Activated T-helper 17 cell treated with anti-CD3 and anti-CD28 coated beads, Interleukin-2, amount 50 U/mL, for 72 hours (primary cell): ENCODE measurements at regions not wholly inside any gene's neighbourhood (a gene's known extent, or its start where the extent isn't known, plus 50 kb on each side); places are given as distances from the start of the nearest gene placed in this dataset.
"Not testable (repeated sequence)": the region's sequence is repeated elsewhere in the genome, so short reads cannot be mapped to it uniquely, and the experiment has no call there.

Experiments used
- ATAC-seq: fragments of 150-1000 bp; cut with Tn5 transposase; replicated peaks from 2 replicates; pipeline ENCODE4 v1.10.0; 2021; ENCODE audit warnings: mild to moderate bottlenecking, moderate library complexity
- H3K27ac Mint-ChIP-seq: one replicate; pipeline ENCODE4 v1.8.0; 2022; ENCODE audit warnings: mixed read lengths
- H3K27me3 Mint-ChIP-seq: one replicate; pipeline ENCODE4 v1.8.0; 2022; ENCODE audit warnings: mixed read lengths
- H3K36me3 Mint-ChIP-seq: one replicate; pipeline ENCODE4 v1.8.0; 2022; ENCODE audit warnings: low read depth, mild to moderate bottlenecking, mixed read lengths
- H3K4me1 Mint-ChIP-seq: one replicate; pipeline ENCODE4 v1.8.0; 2022; ENCODE audit warnings: mixed read lengths
- H3K4me3 Mint-ChIP-seq: one replicate; pipeline ENCODE4 v1.8.0; 2022; ENCODE audit warnings: mild to moderate bottlenecking, mixed read lengths
- H3K9me3 Mint-ChIP-seq: one replicate; pipeline ENCODE4 v1.8.0; 2022; ENCODE audit warnings: mixed read lengths

- no peaks in the 10 kb centered on the region for H3K9me3 Mint-ChIP-seq
- no peak overlapping the region for H3K4me3 Mint-ChIP-seq
- no peaks in the 10 kb centered on the region for H3K36me3 Mint-ChIP-seq
- H3K27me3 Mint-ChIP-seq: peaks cover 7% of the 10 kb centered on the region
- ATAC-seq: no peak
- no peak overlapping the region for H3K27ac Mint-ChIP-seq
- H3K4me1 Mint-ChIP-seq: no peaks in the 10 kb centered on the region
Measured at GRCh38 chr6:139987091-139987490, 612.6 kb upstream of the CITED2 start.

DNA sequence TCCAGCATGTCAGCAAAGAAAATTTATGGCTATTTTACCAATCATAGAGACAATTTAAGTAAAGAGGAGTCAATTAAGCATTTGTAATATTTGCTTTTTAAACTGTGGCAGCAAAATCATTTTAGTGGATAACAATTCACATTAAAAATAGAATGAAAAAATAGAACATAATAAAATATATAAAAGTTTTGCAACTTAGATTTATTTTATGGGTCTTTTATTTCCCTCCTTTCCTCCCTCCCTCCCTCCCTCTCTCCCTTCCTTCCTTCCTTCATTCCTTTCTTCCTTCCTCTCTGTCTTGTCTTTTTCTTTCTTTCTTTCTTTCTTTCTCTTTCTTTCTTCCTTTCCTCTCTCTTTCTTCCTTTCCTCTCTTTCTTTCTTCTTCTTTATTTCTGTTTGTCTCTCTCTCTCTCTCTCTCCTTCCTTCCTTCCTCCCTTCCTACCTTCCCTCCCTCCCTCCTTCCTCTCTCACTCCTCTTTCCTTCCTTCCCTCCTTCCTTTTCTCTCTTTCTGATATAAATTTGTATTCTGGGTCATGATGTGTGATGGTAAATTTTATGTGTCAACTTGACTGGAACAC lies 610.9 kb upstream of the CITED2 start:
- Mint-ChIP-seq H3K36me3 (no peaks in the 10 kb centered on the region), H3K9me3 (no peaks in the 10 kb centered on the region), H3K27ac (no peak overlapping the region), H3K4me1 (peaks cover 7% of the 10 kb centered on the region), H3K27me3 (peaks cover 7% of the 10 kb centered on the region), H3K4me3 (no peak overlapping the region)
- no peak for ATAC-seq

DNA sequence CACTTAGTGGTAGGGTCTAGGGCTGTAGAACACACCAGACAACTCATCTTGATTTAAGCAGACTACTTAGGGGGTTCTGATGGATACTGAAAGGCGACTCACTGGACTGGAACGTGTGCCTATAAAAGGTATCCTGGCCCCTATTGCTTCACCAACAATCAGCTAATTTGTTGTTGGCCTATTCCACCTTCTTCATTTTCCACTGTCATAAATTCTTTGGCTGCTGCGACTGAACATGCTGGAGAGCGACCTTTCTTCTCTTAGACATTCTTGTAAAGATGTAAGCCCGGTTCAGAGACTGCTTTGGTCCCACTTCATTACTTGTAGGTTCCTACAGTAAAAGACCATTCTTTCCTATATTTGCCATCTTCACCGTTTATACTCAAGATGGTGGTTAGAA lies 609.9 kb upstream of the CITED2 start:
- no peak for ATAC-seq
- Mint-ChIP-seq H3K27me3 (peaks cover 7% of the 10 kb centered on the region), H3K4me1 (peaks cover 7% of the 10 kb centered on the region), H3K27ac (no peak overlapping the region), H3K9me3 (no peaks in the 10 kb centered on the region), H3K4me3 (no peak overlapping the region), H3K36me3 (no peaks in the 10 kb centered on the region)

DNA sequence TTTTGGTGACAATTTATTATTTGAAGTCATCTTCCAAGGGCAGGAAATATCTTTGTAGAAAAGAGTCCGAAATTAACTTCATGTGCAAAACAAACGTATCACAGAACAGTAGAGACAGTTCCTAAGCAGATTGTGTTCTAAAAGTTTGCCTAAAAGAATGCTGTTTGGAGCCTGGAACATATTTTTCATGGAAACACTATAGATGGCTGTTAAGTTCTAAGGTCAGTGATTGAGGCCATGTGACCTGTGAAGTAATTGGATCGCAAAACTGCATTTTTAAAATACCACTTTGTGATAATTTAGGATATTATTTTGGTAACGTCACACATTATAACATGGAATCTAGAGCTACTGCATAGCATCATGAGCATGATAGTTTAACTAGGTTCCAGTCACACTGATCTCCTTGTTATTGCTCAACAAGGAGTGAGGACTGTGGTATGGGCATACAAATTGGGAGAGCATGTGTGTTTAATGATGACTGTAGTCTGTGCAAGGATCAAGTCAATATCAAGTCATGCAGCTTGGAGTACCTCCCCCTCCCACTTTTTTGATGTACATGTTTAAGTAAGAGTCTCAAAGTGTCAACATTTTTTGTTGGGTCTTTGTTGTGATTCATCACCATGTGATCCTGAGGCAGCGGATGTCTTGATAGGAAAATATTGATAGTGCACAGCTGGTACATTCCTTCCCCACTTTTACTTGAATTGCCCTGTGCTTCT lies 609.3 kb upstream of the CITED2 start:
- H3K36me3 Mint-ChIP-seq: no peaks in the 10 kb centered on the region
- no peak for ATAC-seq
- peaks cover 7% of the 10 kb centered on the region for H3K4me1 Mint-ChIP-seq
- no peaks in the 10 kb centered on the region for H3K9me3 Mint-ChIP-seq
- H3K27ac Mint-ChIP-seq: no peak overlapping the region
- peaks cover 7% of the 10 kb centered on the region for H3K27me3 Mint-ChIP-seq
- no peak overlapping the region for H3K4me3 Mint-ChIP-seq

GRCh38 chr6:139982652-139983295 lies 608.3 kb upstream of the CITED2 start:
- Mint-ChIP-seq H3K27ac (no peak overlapping the region), H3K4me3 (no peak overlapping the region), H3K9me3 (no peaks in the 10 kb centered on the region), H3K27me3 (peaks cover 7% of the 10 kb centered on the region), H3K4me1 (peaks cover 7% of the 10 kb centered on the region), H3K36me3 (no peaks in the 10 kb centered on the region)
- no peak for ATAC-seq

DNA sequence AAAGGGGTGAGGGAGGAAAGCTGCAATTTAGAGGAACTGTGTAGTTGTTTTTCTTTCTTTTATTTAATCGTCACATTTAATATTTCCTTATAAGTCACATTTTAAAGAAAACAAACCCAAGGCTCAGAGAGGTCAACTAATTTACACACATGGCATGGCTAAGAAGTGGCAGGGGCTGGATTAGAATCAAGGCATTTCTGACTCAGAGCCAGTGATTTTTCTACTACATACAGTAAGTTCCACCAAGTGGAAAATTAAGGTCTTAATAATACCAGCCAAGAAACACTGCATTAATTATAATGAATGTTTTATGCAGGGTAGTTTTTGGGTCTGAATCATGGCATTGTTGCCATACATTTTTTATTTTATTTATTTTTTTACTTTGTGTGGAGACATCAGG lies 607.7 kb upstream of the CITED2 start:
- Mint-ChIP-seq H3K9me3 (no peaks in the 10 kb centered on the region), H3K27ac (no peak overlapping the region), H3K27me3 (peaks cover 10% of the 10 kb centered on the region), H3K4me3 (no peak overlapping the region), H3K4me1 (peaks cover 7% of the 10 kb centered on the region), H3K36me3 (no peaks in the 10 kb centered on the region)
- no peak for ATAC-seq

GRCh38 chr6:139981768-139982181 lies 607.3 kb upstream of the CITED2 start:
- H3K27ac Mint-ChIP-seq: no peak overlapping the region
- H3K4me3 Mint-ChIP-seq: no peak overlapping the region
- no peaks in the 10 kb centered on the region for H3K9me3 Mint-ChIP-seq
- peaks cover 10% of the 10 kb centered on the region for H3K27me3 Mint-ChIP-seq
- peaks cover 7% of the 10 kb centered on the region for H3K4me1 Mint-ChIP-seq
- H3K36me3 Mint-ChIP-seq: no peaks in the 10 kb centered on the region
- ATAC-seq: no peak

GRCh38 chr6:139981066-139981624 lies 606.7 kb upstream of the CITED2 start:
- H3K36me3 Mint-ChIP-seq: no peaks in the 10 kb centered on the region
- peaks cover 10% of the 10 kb centered on the region for H3K27me3 Mint-ChIP-seq
- H3K9me3 Mint-ChIP-seq: no peaks in the 10 kb centered on the region
- peaks cover 7% of the 10 kb centered on the region for H3K4me1 Mint-ChIP-seq
- H3K27ac Mint-ChIP-seq: no peak overlapping the region
- ATAC-seq: no peak
- H3K4me3 Mint-ChIP-seq: no peak overlapping the region

- Mint-ChIP-seq H3K4me1 (peaks cover 11% of the 10 kb centered on the region), H3K27me3 (peaks cover 12% of the 10 kb centered on the region)
- H3K9me3 Mint-ChIP-seq, H3K4me3 Mint-ChIP-seq, H3K36me3 Mint-ChIP-seq, ATAC-seq, H3K27ac Mint-ChIP-seq: not testable (repeated sequence)
Measured at GRCh38 chr6:139980631-139981030, 606.2 kb upstream of the CITED2 start.

DNA sequence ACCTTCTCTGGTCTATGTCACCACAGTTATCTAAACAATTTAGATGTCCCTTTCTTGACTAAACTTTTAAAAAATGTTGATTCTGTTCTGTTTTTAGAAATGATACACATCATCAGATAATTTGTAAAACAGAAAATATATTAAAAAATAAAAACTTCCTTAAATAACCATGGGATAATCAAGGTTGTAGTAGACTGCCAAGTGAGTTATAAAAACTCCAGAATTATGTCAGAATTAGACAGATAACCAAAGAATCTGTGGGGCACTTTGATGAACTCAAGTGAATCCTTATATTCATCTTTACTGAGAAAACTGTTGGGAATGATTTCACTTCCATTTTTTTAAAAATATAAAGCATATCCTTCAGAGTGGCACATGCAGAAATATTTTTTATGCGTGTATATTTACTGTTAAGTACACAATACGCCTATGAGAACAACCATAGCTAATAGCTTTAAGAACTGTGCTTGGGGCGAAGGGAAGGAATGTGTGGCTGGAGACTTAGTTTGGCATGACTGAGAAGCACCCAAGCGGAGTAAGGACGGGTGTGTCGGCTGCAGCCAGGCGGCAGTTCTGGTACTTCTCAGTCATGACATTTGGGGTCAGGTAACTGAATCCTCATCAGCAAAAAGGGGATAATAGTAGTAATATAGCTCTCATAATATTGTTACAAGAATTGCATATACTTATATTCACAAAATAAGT lies 604.7 kb upstream of the CITED2 start:
- Mint-ChIP-seq H3K27me3 (peaks cover 10% of the 10 kb centered on the region), H3K4me1 (peaks cover 12% of the 10 kb centered on the region), H3K9me3 (no peaks in the 10 kb centered on the region), H3K4me3 (no peak overlapping the region), H3K27ac (no peak overlapping the region), H3K36me3 (no peaks in the 10 kb centered on the region)
- no peak for ATAC-seq

GRCh38 chr6:139977887-139978332 lies 603.5 kb upstream of the CITED2 start:
- Mint-ChIP-seq H3K9me3 (no peaks in the 10 kb centered on the region), H3K36me3 (no peaks in the 10 kb centered on the region), H3K4me1 (peaks cover 12% of the 10 kb centered on the region), H3K27me3 (peaks cover 8% of the 10 kb centered on the region), H3K27ac (no peak overlapping the region), H3K4me3 (no peak overlapping the region)
- ATAC-seq: no peak

DNA sequence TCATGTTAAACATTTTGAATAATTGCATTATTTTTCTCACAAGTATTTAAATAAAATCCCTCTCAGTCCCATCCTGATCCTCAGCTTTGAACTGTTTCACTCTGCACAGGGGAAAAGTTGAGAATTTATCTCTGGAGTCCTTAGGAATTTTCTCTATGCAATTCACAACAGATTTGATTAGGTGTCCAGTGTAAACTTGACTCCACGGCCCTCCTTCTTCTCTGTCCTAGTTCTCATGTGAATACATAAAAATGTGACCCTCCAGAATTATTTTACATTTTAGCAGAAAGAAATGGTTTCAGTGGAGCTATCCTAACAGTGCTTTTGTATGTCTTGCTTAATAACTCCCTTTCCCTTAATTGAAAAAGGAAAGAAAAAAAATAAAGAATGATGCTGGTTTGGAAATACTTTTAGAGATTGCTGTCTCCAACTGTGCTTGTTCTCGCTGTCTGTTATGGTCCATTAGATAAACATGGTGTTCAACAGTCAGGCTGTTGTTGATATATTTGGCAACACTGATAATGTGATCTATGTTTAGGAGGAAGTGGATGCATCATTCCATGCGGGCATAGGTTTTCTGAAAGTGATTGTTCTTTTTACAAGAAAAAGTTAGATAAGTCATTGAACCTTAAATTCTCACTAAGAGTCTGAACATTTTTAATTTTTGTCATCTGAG lies 599.4 kb upstream of the CITED2 start:
- no peak overlapping the region for H3K4me3 Mint-ChIP-seq
- no peaks in the 10 kb centered on the region for H3K9me3 Mint-ChIP-seq
- no peak for ATAC-seq
- H3K27ac Mint-ChIP-seq: no peak overlapping the region
- peaks cover 6% of the 10 kb centered on the region for H3K4me1 Mint-ChIP-seq
- H3K36me3 Mint-ChIP-seq: no peaks in the 10 kb centered on the region
- peaks cover 12% of the 10 kb centered on the region for H3K27me3 Mint-ChIP-seq

GRCh38 chr6:139972116-139972515 lies 597.7 kb upstream of the CITED2 start:
- Mint-ChIP-seq H3K36me3 (no peaks in the 10 kb centered on the region), H3K4me1 (peaks cover 6% of the 10 kb centered on the region), H3K27me3 (peaks cover 9% of the 10 kb centered on the region), H3K27ac (no peak overlapping the region), H3K4me3 (no peak overlapping the region), H3K9me3 (no peaks in the 10 kb centered on the region)
- ATAC-seq: no peak

- Mint-ChIP-seq H3K4me3 (no peak overlapping the region), H3K27ac (no peak overlapping the region), H3K4me1 (peaks cover under 1% of the 10 kb centered on the region), H3K27me3 (peaks cover 5% of the 10 kb centered on the region), H3K9me3 (no peaks in the 10 kb centered on the region), H3K36me3 (no peaks in the 10 kb centered on the region)
- ATAC-seq: no peak
Measured at GRCh38 chr6:139970591-139970991, 596.1 kb upstream of the CITED2 start.
